Osteocyte (in vitro differentiated cells): ENCODE measurements at regions not wholly inside any gene's neighbourhood (a gene's known extent, or its start where the extent isn't known, plus 50 kb on each side); places are given as distances from the start of the nearest gene placed in this dataset.

Source experiments
- DNase-seq: peaks from one replicate; pipeline ENCODE4 v3.0.0; 2021; ENCODE audit warnings: mixed read lengths; ENCODE audit not compliant: unreplicated experiment; ENCODE audit errors: extremely low spot score
- H3K27ac Mint-ChIP-seq: one replicate; pipeline ENCODE4 v1.8.0; 2021; ENCODE audit warnings: mild to moderate bottlenecking, mixed read lengths; ENCODE audit not compliant: unreplicated experiment
- H3K27me3 Mint-ChIP-seq: one replicate; pipeline ENCODE4 v1.8.0; 2021; ENCODE audit warnings: mixed read lengths; ENCODE audit not compliant: unreplicated experiment
- H3K36me3 Mint-ChIP-seq: one replicate; pipeline ENCODE4 v1.8.0; 2021; ENCODE audit warnings: mixed read lengths; ENCODE audit not compliant: unreplicated experiment
- H3K4me1 Mint-ChIP-seq: one replicate; pipeline ENCODE4 v1.8.0; 2021; ENCODE audit warnings: mixed read lengths; ENCODE audit not compliant: unreplicated experiment
- H3K4me3 Mint-ChIP-seq: one replicate; pipeline ENCODE4 v1.8.0; 2021; ENCODE audit warnings: mild to moderate bottlenecking, moderate library complexity, mixed read lengths; ENCODE audit not compliant: unreplicated experiment
- H3K9me3 Mint-ChIP-seq: one replicate; pipeline ENCODE4 v1.8.0; 2021; ENCODE audit warnings: mixed read lengths; ENCODE audit not compliant: unreplicated experiment
- CTCF ChIP-seq: fragments of 200-600 bp; sonication (generic); IDR thresholded peaks from 2 replicates; pipeline ENCODE4 v1.5.0; 2021; ENCODE audit warnings: antibody characterized with exemption, mild to moderate bottlenecking, moderate library complexity

DNA sequence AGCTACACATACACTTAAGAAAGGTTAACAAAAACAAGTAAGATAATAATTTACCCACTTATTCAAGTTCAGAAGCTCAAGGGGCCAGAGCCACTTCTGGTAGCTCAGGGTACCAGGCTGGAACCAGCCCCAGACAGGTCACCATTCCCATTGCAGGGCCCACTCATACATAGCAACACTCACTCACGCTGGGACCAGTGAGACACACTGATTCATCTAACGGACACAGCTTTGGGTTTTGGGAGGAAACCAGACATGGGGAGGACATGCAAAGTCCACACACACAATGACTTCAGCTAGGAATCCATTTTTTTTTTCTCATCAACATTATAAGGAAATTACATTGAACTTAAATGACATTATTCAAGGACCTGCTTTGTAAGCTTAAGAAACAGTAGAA is 169.1 kb downstream of the ZC3H11B start:
- H3K4me1 Mint-ChIP-seq: no peaks in the 10 kb centered on the region
- peaks cover 2% of the 10 kb centered on the region for H3K27me3 Mint-ChIP-seq
- TF ChIP-seq CTCF: no peak
- no peaks in the 10 kb centered on the region for H3K36me3 Mint-ChIP-seq
- no peak overlapping the region for H3K4me3 Mint-ChIP-seq
- DNase-seq: no peak
- no peak overlapping the region for H3K27ac Mint-ChIP-seq
- no peaks in the 10 kb centered on the region for H3K9me3 Mint-ChIP-seq

DNA sequence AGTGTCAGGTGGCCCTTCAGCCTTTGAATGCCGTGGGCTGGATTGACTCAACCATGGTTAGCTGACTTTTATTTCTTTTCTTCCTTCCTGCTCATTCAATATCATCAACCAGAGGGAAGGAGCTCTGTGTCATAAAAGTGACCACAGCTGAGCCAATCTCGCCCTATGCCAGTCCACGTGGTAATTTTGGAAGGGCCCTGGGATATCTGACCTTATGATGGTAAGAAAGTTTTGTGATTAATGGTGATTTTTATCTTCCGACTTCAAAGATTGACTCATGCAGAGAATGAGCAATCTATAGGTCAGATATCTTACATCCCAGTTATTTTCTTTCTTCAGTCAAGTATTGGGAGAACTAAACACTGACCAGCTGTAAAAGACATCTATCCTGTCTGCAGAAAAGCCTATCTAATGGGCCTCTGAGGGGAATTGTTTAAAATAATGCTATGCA is 170.3 kb downstream of the ZC3H11B start:
- Mint-ChIP-seq H3K4me3 (no peak overlapping the region), H3K9me3 (no peaks in the 10 kb centered on the region)
- no peak for DNase-seq

GRCh38 chr1:219441884-219442283 is 171.0 kb downstream of the ZC3H11B start:
- Mint-ChIP-seq H3K36me3 (no peaks in the 10 kb centered on the region), H3K27me3 (peaks cover 2% of the 10 kb centered on the region), H3K4me1 (no peaks in the 10 kb centered on the region), H3K27ac (no peak overlapping the region), H3K9me3 (no peaks in the 10 kb centered on the region), H3K4me3 (no peak overlapping the region)
- TF ChIP-seq CTCF: no peak
- no peak for DNase-seq

More for the DNA sequence above, 170.3 kb downstream of the ZC3H11B start:
- no peak overlapping the region for H3K27ac Mint-ChIP-seq
- no peaks in the 10 kb centered on the region for H3K36me3 Mint-ChIP-seq
- peaks cover 2% of the 10 kb centered on the region for H3K27me3 Mint-ChIP-seq
- H3K4me1 Mint-ChIP-seq: no peaks in the 10 kb centered on the region
- no peak for TF ChIP-seq CTCF

DNA sequence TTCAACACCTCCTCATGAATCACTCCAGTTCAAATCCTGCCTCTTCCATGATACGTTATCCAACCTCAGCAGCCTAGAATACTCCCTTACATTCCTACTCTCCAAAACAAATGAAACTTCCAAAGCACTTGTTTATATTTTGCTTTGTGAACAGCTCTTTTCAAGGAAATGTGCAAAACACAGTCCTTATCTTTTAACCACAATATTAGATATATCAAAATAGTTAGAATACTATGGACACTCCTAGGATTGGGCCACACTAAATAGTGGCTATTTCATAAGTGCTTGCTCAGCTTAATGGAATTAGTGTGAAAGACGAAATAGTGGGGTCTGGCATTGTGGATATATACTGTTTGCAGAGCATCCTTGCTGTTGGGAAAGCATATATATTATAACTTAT is 173.5 kb downstream of the ZC3H11B start:
- peaks cover 2% of the 10 kb centered on the region for H3K27me3 Mint-ChIP-seq
- no peak for DNase-seq
- no peak for TF ChIP-seq CTCF
- no peak overlapping the region for H3K4me3 Mint-ChIP-seq
- H3K27ac Mint-ChIP-seq: no peak overlapping the region
- no peaks in the 10 kb centered on the region for H3K4me1 Mint-ChIP-seq
- no peaks in the 10 kb centered on the region for H3K9me3 Mint-ChIP-seq
- no peaks in the 10 kb centered on the region for H3K36me3 Mint-ChIP-seq

DNA sequence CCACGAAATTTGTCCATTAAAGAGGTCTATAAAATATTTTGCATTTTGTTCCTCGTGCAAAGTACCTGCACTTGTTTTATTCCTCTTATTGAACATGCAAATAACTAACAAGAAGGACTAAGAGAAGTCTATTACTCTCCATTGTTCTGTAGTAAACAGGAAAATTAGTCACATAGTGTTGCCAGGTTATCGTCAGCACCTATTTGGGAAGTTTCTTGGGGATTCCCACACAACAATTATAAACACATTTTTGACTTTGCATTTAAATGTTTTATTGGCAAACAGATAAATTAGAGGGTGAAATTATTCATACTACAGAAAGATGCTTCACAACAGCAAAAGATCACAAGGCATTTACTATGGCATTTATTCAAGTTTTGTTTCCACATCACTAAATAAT is 174.5 kb downstream of the ZC3H11B start:
- Mint-ChIP-seq H3K4me1 (no peaks in the 10 kb centered on the region), H3K4me3 (no peak overlapping the region), H3K36me3 (no peaks in the 10 kb centered on the region), H3K27me3 (peaks cover 2% of the 10 kb centered on the region), H3K9me3 (no peaks in the 10 kb centered on the region), H3K27ac (no peak overlapping the region)
- no peak for TF ChIP-seq CTCF
- no peak for DNase-seq
